Fibroblast of mammary gland (primary cell): ENCODE measurements at regions not wholly inside any gene's neighbourhood (a gene's known extent, or its start where the extent isn't known, plus 50 kb on each side); places are given as distances from the start of the nearest gene placed in this dataset.

Experiments used
- DNase-seq: peaks from one replicate; pipeline ENCODE4 v3.0.0-alpha.2; 2010; ENCODE audit warnings: low read depth
- H3K4me3 ChIP-seq: 2 replicates; pipeline ENCODE4 v1.5.1; 2011; ENCODE audit warnings: low read depth, mild to moderate bottlenecking, low read length, moderate library complexity; ENCODE audit not compliant: control insufficient read depth
- TF ChIP-seq, protein P1 (sequence below): conservative IDR thresholded peaks from 2 replicates; pipeline ENCODE4 v1.5.1; 2011; ENCODE audit warnings: low read depth, low read length, inconsistent platforms; ENCODE audit not compliant: control insufficient read depth, insufficient read depth

GRCh38 chr1:79193211-79194079 lies 186.9 kb upstream of the ADGRL4 start:
- peak; percentile 70 for DNase-seq
- H3K4me3 ChIP-seq, result no peak overlapping the region
- TF ChIP-seq, protein P1, sequence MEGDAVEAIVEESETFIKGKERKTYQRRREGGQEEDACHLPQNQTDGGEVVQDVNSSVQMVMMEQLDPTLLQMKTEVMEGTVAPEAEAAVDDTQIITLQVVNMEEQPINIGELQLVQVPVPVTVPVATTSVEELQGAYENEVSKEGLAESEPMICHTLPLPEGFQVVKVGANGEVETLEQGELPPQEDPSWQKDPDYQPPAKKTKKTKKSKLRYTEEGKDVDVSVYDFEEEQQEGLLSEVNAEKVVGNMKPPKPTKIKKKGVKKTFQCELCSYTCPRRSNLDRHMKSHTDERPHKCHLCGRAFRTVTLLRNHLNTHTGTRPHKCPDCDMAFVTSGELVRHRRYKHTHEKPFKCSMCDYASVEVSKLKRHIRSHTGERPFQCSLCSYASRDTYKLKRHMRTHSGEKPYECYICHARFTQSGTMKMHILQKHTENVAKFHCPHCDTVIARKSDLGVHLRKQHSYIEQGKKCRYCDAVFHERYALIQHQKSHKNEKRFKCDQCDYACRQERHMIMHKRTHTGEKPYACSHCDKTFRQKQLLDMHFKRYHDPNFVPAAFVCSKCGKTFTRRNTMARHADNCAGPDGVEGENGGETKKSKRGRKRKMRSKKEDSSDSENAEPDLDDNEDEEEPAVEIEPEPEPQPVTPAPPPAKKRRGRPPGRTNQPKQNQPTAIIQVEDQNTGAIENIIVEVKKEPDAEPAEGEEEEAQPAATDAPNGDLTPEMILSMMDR, result no peak

GRCh38 chr1:79190074-79190473 lies 183.5 kb upstream of the ADGRL4 start:
- no peak overlapping the region for H3K4me3 ChIP-seq
- TF ChIP-seq, protein P1, result no peak
- no peak for DNase-seq

GRCh38 chr1:79188337-79188736 lies 181.8 kb upstream of the ADGRL4 start:
- no peak overlapping the region for H3K4me3 ChIP-seq
- TF ChIP-seq, protein P1, result no peak
- DNase-seq, result peak; percentile 56

DNA sequence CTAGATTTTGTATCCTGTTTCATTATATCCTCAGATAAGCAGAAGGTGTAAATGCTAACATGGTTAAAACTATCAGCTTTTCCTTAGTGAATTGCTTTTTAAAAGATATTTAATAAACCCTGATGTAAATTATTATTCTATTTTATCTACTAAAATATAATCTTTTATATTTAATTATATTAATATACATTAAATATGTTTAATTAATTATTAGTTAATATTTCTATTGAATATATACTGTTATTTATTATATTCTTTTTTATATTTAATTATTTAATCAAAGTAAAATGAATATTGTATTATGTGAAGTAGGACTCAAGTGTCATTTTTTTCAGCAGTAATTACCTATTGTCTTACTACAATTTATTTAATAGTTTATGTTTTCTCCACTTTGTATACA lies 179.7 kb upstream of the ADGRL4 start:
- no peak for DNase-seq
- no peak overlapping the region for H3K4me3 ChIP-seq
- TF ChIP-seq, protein P1, result no peak

DNA sequence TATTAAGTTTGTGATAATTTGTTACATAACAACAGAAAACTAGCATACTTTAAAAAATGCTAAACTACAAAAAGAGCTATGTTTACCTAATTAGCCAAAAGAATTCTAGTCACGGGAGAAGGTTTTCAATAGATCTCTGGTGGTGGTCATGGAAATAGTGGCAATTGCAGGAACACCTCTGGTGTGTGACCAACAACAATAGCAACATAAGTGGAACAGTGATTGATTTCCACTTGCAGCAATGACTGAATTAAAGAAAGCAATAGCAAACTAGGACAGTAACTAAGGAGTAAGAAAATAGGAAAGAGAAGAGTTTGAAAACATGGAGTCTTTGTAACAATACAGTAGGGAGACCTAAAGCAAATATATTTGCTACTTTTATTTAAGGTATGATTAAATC lies 171.3 kb upstream of the ADGRL4 start:
- H3K4me3 ChIP-seq, result no peak overlapping the region
- TF ChIP-seq, protein P1, result no peak
- no peak for DNase-seq

GRCh38 chr1:79161077-79161476 lies 154.5 kb upstream of the ADGRL4 start:
- TF ChIP-seq, protein P1, result no peak
- no peak overlapping the region for H3K4me3 ChIP-seq
- DNase-seq, result peak; percentile 60
